ENCODE measurements at regions not wholly inside any gene's neighbourhood (a gene's known extent, or its start where the extent isn't known, plus 50 kb on each side); places are given as distances from the start of the nearest gene placed in this dataset.

DNA sequence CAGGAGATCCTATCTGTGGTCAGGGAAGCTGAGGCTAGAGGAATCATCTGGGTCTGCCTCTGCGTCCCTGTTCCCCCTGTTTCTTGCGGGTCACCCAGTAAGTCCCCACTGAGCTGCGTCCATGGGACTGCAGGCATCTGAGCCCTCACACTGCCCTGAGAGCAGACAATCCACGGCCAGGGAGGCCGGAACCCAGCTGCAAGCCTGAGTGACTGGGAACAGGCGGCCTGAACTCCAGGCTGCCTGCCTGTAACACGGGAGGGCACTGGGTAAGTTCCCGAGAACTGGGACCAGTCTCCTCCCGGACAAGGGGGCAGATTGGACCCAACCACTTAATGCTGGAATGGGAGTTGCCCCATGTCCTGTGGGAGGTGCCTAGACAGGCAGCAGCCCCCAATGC, 727.4 kb downstream of the BRD1 start:
- no peak for DNase-seq (ENCODE audit: low read depth)

DNA sequence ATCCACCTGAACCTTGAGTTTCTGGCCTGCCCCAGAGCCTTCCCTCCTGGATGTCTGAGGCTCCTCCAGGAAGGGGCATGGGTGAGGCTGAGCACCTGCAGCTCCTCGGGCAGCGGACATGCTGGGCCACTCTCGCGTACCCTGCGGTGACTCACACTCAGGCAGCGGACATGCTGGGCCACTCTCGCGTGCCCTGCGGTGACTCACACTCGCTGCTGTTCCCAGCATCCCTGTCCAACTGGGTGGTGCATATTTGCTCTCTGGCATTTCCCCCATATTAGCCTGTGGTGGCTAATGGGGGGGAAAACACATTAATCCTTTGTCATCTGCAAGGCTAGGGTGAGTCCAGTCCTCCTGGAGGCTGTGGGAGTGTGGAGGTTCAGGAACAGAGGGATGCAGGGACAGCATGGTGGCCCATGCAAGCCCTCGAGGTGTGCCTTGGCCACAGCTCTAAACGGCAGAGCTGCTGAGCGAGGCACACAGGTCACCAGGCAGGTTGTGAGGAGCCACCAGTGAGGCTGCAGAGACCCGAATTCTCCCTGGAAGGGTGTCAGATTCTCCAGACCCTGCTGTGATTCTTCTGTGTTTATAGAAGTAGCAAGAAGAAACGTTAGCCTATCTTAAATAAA, 728.1 kb downstream of the BRD1 start:
- no peak for DNase-seq (ENCODE audit: low read depth)

DNA sequence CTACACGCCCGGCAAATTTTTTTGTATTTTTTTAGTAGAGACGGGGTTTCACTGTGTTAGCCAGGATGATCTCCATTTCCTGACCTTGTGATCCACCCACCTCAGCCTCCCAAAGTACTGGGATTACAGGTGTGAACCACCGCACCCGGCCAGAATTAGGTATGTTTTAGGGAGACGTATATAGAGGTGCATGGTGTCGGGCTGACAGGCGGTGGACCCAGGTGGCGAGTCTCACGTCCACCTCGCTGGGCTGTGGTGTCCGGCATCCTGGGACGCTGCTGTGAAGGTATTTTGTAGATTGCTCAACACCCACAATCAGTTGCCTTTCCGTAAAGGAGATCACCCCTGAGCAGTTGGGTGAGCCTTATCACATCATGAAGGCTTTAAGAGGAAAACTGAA, 728.6 kb downstream of the BRD1 start:
- DNase-seq (ENCODE audit: low read depth): no peak

DNA sequence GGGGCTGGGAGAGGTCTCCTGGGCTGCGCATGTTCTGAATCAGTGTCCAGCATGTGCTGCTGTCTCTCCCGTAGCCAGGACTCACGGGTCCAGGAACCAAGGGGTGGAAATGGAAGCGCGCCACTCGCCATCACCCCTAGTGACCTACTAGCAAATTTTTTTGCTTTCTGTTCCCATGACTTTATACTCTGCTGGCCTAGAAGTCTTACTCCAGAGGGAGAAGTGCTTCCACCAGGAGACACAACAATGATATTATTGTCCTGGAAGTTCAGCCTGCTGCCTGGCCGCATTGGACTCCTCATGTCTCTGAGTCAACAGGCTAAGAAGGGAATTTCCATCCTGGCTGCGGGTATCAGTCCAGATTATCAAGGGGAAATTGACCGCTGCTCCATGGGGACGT, 729.7 kb downstream of the BRD1 start:
- DNase-seq (ENCODE audit: low read depth): no peak

DNA sequence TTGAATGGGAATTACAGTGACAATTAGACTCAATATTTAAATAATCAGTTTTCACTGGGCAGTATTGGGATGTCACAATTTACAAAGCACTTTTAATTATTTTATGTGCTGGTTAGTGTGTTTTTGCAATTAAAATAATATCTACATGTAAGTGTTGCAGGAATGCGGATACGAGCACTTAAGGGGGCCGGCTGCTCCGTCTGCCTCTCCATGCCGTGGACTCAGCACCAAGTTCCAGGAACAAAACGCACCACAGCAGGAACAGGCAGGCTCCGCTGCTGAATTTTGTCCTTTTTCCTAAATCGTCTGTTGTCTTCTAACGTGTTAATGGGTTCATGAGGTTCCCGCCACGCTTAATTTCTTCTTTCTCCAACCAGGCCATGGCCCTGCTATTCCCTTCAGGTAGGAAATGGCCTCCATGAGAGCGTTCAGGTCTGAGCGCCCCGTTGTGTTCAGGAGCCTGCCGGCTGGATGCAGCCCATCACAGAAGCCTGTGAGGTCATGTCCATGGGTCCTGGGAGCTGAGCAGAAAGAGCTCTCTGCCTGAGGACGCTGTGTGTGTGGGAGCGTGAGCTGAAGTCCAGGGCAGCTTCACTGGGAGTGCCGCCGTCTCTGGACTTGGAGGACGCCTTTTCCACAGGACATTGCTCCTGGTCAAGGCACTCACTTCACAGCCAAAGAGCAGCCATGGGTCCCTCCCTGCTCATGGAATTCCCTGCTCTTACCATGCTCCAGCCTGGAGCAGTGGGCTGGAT, 730.3 kb downstream of the BRD1 start:
- DNase-seq (ENCODE audit: low read depth): no peak

DNA sequence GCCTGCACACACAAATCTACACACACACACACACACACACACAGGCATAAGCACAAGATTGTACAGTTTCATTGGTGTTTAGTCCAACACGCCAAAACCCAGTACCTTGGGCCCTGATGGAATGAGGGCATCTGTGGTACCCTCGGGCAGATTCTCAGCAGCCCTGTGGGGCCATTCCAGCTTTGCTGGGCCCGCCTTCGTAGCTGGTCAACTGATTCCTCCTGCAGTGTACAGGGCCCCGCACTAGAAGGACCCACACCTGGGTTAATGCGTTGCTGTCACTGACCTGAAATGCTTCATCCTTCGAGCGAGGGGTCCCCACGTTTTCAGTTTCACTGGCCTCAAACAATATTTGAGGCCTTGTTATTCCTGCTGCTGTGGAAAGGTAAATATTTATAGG, 731.2 kb downstream of the BRD1 start:
- no peak for DNase-seq (ENCODE audit: low read depth)

DNA sequence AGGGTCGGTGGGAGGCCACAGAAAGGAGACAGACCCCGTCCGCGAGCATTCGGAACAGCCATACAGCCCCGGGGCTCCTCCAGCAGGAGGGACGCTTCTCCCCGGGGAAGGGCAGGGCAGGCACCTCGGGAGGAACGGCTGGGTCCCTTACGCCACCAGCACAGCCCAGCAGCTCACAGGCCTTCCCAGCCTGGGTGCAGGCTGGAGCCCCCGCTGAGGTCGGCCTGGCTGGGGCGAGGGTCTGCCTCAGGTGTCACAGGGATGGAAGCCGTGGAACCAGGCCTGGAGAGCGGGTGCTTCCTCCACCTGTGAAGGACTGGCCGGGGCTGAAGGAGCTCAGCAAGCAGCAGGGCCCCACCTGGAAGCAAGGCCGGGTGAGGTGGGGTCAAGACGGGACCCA, 732.3 kb downstream of the BRD1 start:
- no peak for DNase-seq (ENCODE audit: low read depth)

DNA sequence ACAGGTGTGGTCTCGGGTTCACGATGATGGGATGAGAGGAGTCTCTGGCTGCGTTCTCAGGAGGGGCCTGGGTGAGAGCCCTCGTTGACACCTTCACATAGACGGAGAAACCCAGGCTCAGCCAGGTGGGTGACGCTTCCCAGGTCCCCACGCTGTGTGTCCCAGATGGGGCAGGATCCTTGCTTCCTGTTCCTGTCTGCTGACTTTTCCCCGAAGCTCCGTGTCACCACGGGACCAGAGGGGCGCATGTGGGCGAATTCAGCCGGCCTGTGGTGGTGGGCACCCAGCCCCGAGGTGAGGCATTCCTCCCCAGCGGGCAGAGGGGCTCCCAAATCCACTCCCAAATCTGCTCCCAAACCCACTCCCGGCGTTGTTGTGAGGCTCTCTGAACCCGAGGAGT, 732.8 kb downstream of the BRD1 start:
- no peak for DNase-seq (ENCODE audit: low read depth)

DNA sequence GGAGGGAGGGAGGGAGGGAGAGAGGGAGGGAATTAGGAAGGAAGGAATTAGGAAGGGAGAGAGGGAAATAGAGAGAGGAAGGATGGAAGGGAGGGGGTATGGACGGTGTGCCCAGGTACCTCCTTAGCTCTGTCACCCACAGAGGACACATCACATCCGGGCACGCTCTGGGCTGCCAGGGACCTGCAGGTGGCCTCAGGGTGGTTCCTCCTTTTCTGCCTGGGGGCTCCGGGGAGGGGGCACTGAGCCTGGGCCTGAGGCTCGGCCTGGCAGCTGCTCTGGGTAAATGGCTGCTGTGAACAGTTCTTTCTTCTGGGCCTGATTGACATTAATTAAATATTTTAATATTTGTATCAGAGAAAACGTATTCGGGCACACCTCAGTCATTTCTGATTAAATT, 733.5 kb downstream of the BRD1 start:
- DNase-seq (ENCODE audit: low read depth): no peak

DNA sequence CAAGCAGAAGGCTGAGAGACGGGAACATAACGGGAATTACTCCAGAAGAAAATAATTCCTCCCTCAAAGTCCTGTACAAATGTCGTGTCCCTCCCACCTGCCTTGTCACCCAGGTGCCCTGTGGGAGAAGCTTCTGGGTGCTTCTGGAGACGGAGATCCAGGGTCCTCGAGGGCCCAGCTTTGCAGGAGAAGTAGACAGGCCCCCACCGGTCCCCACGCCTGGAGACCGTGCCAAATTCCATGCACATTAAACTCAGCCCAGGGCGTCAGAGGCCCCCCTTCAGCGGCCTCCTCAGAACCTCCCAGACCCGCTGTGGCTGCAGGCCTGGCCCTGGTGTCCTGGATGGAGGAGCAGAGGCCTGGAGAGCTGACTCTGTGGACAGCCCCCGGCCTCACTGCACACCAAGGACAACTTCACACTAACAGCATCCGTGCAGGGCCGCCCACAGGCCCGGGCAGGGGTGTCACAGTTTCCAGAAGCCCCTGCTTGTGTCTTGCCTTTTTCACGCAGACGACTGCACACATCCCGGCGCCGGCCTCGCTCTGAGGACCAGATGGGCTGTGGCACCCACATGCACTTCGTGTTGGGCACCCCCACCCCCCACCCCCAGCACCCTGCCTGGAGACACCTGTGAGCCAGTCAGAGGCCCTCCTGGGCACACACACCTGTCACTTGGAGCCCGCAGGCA, 734.3 kb downstream of the BRD1 start:
- DNase-seq (ENCODE audit: low read depth): no peak

DNA sequence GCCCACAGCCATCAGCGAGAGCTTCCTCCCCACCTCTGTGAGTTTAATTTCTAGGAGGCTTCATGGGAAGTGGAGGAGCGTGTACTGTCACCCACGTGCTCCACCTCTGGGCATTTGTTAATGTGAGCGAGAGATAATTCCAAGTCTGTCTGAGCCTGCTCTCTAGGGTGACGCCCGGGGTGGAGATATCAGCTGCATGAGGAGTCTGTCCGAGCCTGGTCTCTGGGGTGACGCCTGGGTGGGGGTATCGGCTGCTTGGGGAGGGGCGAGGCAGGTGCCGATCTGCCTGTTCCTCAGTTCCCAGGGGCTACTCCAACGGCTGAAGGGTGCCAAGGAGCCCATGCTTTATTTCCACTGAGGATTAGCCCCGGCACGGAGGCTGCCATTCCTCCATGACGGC, 735.0 kb downstream of the BRD1 start:
- no peak for DNase-seq (ENCODE audit: low read depth)

DNA sequence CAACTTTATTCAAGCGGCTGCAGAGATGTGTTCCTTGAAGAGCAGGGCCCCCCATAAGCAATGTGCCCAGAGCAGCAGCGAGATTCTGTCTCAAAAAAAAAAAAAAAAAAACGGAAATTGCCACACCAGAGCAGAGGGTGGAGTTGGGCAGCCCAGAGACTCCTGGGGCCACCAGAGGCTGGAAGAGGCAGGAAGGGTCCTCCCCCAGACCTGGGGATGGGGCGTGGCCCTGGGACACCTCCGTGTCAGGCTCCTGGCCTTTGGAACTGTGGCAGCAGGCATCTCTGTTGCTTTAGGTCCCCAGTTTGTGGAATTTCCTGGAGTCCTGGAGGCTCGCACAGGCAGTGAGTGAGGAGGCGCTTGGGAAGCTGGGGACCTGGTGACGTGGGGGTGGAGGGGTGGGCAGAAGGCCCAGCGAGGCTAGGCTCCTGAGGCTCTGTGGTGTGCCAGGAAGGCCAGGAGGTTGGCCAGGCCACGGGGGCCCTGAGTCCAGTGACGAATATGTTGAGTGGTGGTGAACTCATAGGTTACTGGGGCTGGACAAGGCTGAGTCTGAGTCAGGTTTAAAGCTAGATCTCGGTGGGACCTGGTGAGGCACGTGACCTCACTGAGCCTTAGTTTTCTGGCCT, 735.6 kb downstream of the BRD1 start:
- no peak for DNase-seq (ENCODE audit: low read depth)

DNA sequence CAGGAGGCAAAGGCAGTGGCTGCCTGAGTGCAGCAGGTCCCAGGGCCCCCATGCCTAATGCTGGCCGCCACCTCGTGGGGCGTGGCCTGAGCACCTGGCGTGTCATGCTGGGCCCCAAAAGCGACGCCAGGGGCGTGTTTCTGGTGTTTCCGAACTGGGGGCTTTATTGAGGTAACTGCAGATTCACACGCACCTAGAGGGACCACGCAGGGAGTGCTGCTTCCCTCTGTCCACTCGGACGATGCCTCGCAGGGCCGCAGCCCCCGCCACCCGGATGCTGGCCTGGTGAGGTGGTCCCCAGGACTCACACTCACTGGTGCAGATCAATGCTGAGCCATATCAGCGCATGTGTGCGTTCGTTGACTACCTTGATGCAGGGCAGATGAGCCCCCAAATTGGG, 736.2 kb downstream of the BRD1 start:
- DNase-seq (ENCODE audit: low read depth): no peak

DNA sequence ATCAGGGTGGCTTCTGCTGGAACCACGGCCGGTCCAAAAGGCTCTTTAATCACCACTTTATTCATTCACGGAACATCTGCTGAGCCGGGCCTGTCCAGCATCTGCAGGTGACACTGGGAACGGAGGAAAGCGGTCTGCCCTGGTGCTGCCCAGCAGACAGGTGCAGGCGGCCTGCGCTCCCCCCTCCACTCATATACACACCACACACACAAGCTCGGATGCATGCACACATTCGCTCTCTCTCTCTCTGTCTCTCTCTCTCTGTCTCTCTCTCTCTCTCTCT, 736.9 kb downstream of the BRD1 start:
- no peak for DNase-seq (ENCODE audit: low read depth)

DNA sequence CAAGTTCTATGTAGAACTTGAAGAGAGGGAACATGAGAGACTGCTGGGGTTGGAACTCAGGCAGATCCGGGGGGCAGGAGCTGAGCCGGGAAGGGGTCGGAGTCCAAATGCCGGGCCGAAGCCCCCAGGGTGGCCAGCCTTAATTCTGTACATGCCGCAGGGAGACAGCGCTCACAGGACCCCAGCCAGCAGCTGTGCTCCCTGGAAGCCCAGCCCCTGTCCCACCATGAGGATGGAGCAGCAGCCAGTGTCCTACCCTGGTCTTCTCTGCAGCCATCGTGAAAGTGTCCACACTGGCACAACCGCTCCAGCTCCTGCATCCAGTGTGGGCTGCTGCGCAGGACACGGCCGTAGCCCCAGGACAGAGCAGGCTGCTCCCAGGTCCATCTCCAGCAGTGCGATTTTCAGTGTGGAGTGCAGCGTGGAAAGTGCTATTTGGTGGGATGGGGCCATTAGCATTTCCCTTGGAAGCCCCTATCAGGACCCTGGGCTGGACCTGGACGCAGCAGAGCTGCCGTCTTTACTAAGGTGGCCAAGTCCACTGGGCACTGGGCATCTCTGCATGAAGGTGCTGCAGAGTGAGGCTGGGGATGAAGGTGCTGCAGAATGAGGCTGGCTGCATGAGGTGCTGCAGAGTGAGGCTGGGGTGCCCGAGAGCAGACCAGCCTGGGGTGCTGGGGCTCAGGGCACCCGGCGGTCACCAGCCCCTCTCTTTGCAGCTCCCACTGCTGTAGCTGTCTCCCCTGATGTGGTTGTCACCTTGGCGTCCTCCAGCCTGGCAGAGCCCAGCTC, 737.4 kb downstream of the BRD1 start:
- no peak for DNase-seq (ENCODE audit: low read depth)

DNA sequence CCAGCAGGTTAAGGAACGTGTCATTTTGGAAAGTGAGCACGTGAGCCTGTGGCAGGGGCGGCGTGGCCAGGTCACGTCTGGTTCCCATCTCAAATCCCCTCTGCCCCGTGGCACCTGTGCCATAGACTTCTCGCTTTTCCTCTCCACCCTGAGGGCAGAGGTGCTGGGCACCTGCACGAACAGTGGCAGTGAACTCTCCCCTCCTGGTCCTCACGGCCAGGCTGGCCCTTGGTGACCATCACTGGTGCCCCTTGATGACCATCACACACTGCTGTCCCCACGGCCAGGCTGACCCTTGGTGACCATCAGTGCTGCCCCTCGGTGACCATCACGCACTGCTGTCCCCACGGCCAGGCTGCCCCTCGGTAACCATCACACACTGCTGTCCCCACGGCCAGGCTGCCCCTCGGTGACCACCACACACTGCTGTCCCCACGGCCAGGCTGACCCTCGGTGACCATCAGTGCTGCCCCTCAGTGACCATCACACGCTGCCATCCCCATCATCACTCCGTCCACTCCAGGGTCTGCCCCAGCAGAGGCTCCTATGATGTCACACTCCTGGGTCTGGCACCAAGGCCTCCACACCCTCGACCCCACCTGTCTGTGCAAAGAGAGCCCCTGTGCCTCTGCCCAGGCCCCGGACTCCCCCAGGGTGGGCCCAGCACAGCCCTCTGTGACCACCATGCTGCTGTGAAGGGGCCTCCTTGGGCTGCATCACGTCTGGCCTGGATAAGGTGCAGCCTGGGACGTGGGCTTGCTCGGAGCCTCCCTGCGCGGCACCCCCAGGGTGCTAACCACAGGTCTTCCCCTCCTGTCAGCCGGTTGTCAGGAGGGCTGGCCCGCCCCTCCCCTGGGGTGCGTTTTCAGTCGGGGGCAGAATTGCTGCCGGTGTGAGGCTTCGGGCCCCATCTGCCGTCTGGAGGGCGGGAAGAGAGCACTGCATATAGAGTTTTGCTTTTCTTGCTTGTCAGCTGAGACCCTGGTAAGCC, 738.6 kb downstream of the BRD1 start:
- DNase-seq (ENCODE audit: low read depth): no peak

DNA sequence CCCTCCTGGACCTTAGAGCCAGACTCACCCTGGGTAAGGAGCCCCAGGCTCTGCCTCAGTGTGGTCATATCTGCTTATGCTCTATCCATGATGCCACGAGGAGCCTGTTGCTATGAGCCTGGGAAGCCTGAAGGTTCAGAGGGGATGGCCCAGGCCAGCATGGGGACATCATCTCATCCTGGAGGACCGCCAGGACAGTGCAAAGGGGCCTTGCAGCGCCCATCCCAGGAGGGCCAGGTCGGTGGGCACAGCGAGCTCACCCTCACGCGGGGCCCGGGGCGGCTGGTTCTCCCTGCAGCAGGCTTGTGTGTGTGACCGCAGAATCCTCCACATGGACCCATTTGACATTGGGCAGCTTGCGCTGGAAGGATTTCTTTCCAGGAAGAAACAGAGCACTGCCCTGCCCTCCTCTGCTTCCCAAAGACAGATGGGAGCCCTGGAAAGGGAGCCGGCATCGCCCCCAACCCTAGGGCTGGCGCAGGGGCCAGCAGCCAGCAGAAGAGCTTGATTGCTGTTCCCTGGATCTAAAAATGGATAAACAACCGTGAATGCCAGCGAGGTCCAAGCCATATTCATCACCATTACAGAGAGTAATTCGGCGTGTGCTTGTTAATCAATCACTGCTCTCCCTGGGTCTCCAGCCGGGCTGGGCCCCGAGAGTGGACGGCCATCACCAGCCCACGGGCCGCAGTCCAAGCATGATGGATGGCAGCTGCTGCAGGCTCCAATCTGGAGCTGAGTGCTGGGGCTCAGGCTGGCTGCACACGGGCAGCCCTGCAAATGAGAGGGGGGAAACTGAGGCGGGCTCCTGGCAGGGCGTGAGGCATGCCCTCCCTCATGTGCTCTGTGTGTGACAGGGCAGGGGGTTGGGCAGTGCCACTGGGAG, 739.7 kb downstream of the BRD1 start:
- DNase-seq (ENCODE audit: low read depth): no peak

DNA sequence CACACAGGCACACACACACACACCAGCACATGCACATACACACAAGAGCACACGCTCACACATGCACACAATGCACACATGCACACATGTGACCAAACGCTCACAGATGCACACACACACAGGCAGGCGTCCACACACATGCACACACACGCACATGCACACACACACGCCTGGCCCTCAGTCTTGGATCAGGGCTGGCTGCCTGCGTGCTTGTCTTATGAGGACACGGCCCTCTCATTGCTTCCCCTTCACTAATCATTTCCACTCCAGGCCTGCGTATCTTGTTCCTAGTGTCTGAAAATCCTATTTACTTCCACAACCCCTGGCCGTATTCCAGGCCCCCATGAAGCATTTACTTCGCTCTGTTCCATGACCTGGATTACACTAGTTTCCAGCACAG, 740.5 kb downstream of the BRD1 start:
- no peak for DNase-seq (ENCODE audit: low read depth)

DNA sequence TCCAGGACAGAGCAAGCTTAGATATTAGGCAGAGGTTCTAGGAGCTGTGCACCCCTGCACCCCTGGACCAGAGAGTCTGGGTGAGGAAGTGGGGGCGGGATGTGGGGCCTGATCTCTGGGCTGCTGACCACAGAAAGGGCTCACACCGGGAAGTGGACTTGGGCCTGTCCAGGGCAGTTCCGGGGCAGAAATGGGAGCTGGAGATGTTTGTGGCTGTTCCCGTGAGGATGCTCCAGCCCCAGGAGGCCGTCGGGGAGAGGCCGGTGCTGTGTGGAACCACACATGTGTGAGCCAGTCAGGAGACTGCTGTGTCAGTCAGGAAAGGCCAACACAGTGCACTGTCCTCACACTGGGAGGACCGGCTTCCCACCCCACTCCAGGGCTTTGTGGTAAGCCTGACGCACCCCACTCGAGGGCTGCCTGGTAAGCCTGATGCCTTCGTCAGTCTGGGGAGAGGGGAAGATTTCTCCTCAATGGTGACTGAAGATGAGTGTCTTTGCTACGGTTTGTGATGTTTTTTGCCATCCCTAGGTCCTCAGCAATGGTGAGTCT, 741.0 kb downstream of the BRD1 start:
- no peak for DNase-seq (ENCODE audit: low read depth)
